ENCODE measurements at regions not wholly inside any gene's neighbourhood (a gene's known extent, or its start where the extent isn't known, plus 50 kb on each side); places are given as distances from the start of the nearest gene placed in this dataset.

- TF ChIP-seq POLR2A (IDR thresholded peaks at IDR 0.05; ENCODE audit: low read length) (no peak), GATA1 (IDR thresholded peaks at IDR 0.05; ENCODE audit: low read depth, low read length) (no peak)
- no peak for DNase-seq
Observed at GRCh38 chr13:22218797-22219196, 547.9 kb downstream of the FGF9 start.

GRCh38 chr13:22219709-22220108, 548.8 kb downstream of the FGF9 start:
- TF ChIP-seq POLR2A (IDR thresholded peaks at IDR 0.05; ENCODE audit: low read length) (no peak), GATA1 (IDR thresholded peaks at IDR 0.05; ENCODE audit: low read depth, low read length) (no peak)
- DNase-seq, result no peak

DNA sequence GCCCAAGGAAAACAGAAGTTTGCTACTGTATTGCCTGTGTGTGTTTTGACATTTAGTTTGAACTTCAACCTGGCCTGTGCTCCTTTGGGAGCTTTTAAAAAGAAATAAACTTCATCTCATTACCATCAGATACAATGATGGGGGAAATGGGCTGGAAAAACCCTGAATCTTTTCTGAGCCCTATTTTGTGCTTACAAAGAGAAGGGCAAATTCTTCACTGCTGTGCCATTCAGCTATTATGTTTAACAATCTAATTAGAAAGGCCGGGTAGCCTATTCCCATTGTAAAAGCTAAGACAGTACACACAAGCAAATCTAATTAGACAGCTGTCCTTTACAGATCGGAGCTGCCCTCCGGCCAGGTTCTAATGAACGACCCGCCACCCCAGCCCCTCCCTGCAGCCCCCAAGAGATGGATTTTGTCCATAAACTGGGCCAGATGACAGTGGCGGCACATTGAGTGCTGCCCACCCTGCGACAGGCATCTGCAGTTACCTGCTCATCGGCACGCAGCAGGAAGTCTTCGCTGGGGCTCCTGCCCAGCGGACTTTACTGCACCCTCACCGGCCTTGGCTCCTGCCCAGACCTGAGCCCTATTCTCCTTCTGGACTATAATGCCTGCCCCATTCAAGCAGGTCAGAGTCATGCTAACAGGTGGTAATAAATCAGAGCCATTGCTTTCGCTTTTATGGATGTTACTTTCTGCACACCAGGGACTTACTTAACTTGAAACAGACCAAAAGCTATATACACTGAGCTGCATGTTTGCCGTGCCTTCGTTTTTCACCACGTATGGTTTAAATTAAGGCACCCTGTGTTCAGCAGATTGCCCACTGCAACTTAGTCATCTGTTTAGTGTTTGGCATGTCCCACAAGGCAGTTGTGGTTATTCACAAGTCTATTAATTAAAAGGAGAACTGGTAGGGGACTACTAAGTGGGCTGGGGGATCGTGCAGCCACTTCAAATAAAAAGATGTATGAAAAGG, 549.6 kb downstream of the FGF9 start:
- TF ChIP-seq POLR2A (IDR thresholded peaks at IDR 0.05; ENCODE audit: low read length), result no peak
- TF ChIP-seq GATA1 (IDR thresholded peaks at IDR 0.05; ENCODE audit: low read depth, low read length), result no peak
- DNase-seq, result no peak

- TF ChIP-seq GATA1 (IDR thresholded peaks at IDR 0.05; ENCODE audit: low read depth, low read length) (no peak), POLR2A (IDR thresholded peaks at IDR 0.05; ENCODE audit: low read length) (no peak)
Observed at GRCh38 chr13:22223411-22223810, 552.5 kb downstream of the FGF9 start.

GRCh38 chr13:22226086-22226485, 555.2 kb downstream of the FGF9 start:
- TF ChIP-seq POLR2A (IDR thresholded peaks at IDR 0.05; ENCODE audit: low read length) (no peak), GATA1 (IDR thresholded peaks at IDR 0.05; ENCODE audit: low read depth, low read length) (no peak)
- DNase-seq, result no peak

More at GRCh38 chr13:22223411-22223810, 552.5 kb downstream of the FGF9 start:
- DNase-seq, result no peak

DNA sequence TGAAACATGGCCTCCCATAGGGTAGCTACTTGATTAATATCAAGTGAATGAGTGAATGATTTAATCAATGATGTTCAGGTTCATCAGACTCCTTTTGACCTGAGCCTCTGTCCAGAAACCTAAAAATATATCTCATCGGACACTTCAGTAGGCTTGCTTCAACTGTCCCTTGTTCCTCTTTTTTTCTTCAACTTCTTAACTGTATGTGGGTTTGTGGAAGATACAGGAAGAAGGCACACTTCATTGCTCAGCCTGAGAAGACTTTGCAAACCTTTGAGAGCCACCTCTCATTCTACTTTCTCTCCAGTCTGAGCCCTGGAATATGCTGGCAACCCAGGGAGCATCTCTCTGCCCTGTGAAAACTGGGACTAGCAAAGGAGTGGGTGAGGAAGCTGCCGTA, 557.0 kb downstream of the FGF9 start:
- no peak for DNase-seq
- TF ChIP-seq GATA1 (IDR thresholded peaks at IDR 0.05; ENCODE audit: low read depth, low read length) (no peak), POLR2A (IDR thresholded peaks at IDR 0.05; ENCODE audit: low read length) (no peak)

DNA sequence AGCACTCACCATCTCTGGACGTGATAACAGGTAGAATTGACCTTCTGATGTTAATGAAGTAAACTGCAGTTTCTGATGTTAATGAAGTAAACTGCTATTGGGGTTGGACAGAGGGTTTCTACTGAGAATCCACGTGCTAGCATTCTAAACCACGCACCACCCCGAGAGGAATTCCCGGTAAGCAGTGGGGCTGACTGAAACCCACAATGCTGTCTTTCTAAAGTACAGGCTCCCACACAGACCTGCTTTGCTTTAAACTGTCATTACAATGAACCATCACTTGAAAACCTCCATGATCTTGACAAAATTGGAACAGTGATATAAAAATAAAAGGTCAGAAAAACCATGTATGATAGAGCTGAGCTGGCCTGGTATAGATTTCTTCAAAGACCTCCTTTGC, 559.0 kb downstream of the FGF9 start:
- TF ChIP-seq POLR2A (IDR thresholded peaks at IDR 0.05; ENCODE audit: low read length), result no peak
- no peak for TF ChIP-seq GATA1 (IDR thresholded peaks at IDR 0.05; ENCODE audit: low read depth, low read length)
- DNase-seq, result no peak

DNA sequence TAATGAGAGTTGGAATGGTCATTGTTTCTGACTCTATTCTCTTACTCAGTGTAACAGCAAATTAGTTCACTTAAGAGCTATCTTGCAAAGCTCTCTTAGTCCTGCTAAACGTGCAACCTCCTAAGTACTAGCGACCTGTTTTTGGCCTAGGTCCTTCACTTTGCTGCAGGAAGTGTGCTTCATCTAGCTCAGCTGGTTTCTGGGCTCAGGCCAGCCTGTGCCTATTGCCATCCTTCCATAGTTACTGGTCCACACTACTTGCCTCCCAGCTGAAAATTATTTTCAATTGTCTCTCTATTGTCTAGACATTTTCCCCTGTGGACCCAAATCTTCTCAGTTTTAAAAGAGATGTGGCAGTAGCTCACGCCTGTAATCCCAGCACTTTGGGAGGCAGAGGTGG, 561.3 kb downstream of the FGF9 start:
- TF ChIP-seq POLR2A (IDR thresholded peaks at IDR 0.05; ENCODE audit: low read length) (no peak), GATA1 (IDR thresholded peaks at IDR 0.05; ENCODE audit: low read depth, low read length) (no peak)
- no peak for DNase-seq

GRCh38 chr13:22235285-22235949, 564.5 kb downstream of the FGF9 start:
- no peak for TF ChIP-seq POLR2A (IDR thresholded peaks at IDR 0.05; ENCODE audit: low read length)
- no peak for TF ChIP-seq GATA1 (IDR thresholded peaks at IDR 0.05; ENCODE audit: low read depth, low read length)
- no peak for DNase-seq

DNA sequence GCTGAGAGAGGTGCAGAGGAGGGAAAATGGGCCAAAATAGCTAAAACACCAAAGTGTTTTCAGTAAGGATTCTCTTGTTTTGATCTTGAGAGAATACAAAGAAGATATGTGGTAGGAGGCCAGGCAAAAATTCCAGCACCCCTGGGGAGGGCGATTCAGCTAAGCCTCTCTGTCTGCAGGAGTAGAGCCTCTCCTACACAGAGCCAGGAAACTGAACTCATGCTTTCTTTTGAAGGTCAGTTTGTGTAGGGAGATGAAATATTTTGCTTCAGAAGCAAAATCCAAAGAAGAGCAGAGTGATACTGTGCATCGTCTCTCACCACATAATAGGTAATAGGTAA, 565.0 kb downstream of the FGF9 start:
- no peak for DNase-seq
- TF ChIP-seq GATA1 (IDR thresholded peaks at IDR 0.05; ENCODE audit: low read depth, low read length) (no peak), POLR2A (IDR thresholded peaks at IDR 0.05; ENCODE audit: low read length) (no peak)

- TF ChIP-seq GATA1 (IDR thresholded peaks at IDR 0.05; ENCODE audit: low read depth, low read length) (no peak), POLR2A (IDR thresholded peaks at IDR 0.05; ENCODE audit: low read length) (no peak)
- no peak for DNase-seq
Observed at GRCh38 chr13:22238269-22238668, 567.4 kb downstream of the FGF9 start.

GRCh38 chr13:22240716-22241115, 569.8 kb downstream of the FGF9 start:
- TF ChIP-seq GATA1 (IDR thresholded peaks at IDR 0.05; ENCODE audit: low read depth, low read length) (no peak), POLR2A (IDR thresholded peaks at IDR 0.05; ENCODE audit: low read length) (no peak)
- no peak for DNase-seq

DNA sequence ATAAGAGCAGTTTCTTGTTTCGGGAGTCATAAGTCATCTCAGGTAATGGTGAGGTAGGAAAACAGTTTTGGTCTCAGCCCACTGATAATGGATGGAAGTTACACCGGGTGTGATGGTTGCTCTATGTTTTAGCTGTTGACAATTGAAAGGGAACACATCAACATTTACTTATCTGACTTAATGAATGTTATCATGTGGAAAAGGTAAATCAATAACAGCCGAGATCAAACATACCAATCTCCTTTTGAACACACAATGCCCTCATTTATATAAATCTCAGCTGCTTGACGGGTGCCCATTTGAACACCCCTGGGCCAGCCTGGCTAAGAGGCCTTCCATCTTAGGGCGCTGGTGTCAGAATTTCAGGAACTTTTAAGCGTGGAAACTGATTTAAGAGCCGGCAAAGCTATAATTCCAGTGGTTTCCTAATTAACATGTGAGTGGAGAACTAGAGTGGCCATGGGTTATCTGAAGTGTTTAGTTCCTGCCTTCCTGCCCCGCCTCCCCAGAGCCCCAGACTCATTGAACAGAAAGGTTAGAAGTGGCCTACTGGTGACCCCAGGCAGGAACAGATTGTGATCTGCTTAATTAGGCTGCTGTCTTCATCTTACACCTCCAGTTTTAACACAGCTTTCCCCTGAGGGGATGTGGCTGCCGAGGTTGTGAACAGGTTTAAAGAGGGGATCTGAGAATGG, 572.7 kb downstream of the FGF9 start:
- no peak for DNase-seq
- TF ChIP-seq POLR2A (IDR thresholded peaks at IDR 0.05; ENCODE audit: low read length) (no peak), GATA1 (IDR thresholded peaks at IDR 0.05; ENCODE audit: low read depth, low read length) (no peak)

DNA sequence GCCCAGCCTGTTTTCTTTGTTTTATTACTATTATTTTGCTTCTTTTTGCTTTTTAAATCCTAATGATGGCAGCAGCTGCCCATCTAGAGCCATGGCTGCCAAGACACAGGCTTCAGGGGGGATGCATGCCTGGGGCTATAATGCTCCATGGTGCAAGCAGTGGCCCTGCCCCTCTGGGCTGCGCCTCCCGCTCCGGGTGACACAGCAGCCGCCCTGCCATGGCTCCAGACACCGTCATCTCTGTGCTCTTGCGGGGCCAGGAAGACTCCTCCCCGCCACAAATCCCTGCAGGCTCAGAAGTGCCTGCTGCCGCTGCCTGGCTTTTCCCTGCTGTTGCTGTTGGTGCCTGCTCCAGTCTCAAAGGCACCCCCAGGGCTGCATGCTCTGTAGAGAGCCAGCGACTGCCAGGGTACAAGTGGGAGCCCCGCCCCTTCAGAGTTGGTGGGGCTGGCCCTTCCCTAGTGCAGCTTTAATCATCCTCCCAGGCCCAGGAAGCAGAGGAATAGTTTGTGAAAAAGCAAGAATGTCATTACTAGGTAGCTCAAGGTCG, 581.5 kb downstream of the FGF9 start:
- DNase-seq, result no peak
- TF ChIP-seq POLR2A (IDR thresholded peaks at IDR 0.05; ENCODE audit: low read length) (no peak), GATA1 (IDR thresholded peaks at IDR 0.05; ENCODE audit: low read depth, low read length) (no peak)
